GM21737 (cell line): ENCODE measurements at regions not wholly inside any gene's neighbourhood (a gene's known extent, or its start where the extent isn't known, plus 50 kb on each side); places are given as distances from the start of the nearest gene placed in this dataset.

ENCODE experiments used
- ATAC-seq: cut with Tn5 transposase; IDR thresholded peaks from one replicate; pipeline ENCODE4 v1.9.1; 2021; ENCODE audit warnings: mild to moderate bottlenecking, moderate library complexity; ENCODE audit not compliant: unreplicated experiment

DNA sequence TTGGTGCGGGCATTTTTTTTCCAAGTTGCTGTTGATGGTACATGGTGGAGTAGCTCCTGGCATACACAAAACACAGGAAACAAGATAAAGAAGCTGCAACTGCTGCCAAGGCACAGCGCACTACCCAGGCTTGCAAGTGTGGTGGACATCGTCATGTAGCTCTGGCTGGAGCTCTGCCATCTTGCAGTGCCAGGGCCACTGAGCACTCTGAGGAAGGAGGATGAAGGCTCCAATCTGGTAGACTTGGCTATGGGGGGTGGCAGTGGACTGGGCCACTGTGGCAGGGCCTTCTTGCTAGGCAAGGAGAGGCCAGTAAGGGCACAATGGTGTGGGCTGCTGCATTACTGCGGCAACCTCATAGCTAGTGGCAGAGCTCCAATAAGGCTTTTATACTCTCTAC, 263.5 kb downstream of the CENPW start:
- no peak for ATAC-seq

DNA sequence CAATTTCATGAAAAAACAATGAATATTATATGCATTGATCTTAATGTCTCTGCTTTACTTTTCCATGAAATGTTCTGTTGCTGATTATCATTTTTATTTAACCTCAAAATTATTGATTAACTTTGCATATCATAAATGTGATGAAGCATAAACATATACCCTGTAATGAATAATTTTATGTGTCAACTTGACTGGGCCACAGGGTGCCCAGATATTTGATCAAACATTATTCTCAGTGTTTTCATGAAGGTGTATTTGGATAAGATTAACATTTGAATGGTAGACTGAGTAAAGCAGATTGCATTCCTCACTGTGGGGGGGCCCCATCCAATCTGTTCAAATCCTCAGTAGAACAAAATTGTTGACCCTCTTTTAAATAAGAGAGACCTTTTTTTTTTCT, 265.2 kb downstream of the CENPW start:
- ATAC-seq: no peak

DNA sequence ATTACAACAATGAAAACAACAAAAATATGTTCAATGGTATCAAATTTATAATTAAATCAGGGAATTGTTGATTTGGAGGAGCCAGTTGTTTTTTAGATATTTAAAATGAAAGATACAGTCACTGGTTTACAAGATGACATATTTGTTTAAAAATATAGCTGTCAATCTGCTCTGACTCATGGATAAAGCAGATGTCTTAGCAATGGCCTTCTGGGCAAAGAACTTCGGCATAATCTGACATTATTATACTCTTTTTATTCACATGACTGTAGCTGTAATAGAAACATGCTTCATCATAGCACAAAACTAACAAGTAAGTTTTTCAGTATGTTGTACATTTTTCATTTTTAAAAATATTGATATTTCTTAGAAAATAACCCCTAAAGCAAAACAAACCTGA, 267.4 kb downstream of the CENPW start:
- no peak for ATAC-seq

DNA sequence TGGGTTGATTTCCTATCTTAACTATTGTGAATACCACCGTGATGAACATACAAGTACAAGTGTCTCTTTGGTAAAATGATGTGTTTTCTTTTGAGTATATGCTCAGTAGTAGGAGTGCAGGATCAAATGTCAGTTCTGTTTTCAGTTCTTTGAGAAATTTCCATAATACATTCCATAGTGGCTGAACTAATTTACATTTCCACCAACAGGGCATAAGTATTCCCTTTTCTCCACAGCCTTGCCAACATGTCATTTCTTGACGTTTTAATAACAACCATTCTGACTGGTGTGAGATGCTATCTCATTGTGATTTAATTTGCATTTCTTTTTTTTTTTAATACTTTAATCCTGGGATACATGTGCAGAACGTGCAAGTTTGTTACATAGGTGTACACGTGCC, 268.8 kb downstream of the CENPW start:
- ATAC-seq: no peak

DNA sequence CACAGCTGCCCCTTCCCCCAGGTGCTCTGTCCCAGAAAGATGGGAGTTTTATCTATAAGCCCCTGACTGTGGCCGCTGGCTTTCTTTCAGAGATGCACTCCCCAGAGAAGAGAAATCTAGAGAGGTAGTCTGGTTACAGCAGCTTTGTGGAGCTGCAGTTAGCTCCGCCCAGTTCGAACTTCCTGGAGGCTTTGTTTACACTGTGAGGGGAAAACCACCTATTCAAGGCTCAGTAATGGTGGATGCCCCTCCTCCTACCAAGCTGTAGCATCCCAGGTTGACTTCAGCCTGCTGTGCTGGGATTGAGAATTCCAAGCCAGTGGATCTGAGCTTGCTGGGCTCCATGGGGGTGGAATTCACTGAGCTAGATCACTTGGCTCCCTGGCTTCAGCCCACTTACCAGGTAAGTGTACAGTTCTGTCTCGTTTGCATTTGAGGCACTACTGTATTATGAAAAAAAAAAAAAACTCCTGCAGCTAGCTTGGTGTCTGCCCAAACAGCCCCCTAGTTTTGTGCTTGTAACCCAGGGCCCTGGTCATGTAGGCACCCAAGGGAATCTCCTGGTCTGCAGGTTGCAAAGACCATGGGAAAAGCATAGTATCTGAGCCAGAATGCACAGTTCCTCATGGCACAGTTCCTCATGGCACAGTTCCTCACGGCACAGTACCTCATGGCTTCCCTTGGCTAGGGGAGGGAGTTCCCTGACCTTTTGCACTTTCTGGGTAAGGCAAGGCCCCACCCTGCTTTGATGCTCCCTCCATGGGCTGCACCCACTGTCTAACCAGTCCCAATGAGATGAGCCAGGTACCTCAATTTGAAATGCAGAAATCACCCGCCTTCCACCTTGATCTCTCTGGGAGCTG, 275.0 kb downstream of the CENPW start:
- no peak for ATAC-seq

DNA sequence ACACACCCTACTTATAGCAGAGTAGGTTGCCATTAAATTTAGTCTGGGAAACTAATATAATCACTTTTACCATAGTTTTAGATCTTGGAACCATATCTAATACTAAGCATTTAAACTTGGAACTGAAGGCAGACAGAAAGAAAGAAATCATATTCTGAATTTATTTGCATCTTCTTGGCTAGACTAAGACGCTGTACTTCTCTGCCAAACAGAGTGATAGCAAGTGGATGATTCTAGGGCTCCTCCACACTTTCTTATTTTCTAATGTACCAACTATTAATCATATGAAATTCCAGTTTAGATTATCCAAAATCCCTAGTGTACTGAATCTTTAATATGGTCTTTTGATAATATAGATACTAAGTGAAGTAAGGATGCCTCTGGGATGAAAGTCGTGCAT, 277.0 kb downstream of the CENPW start:
- ATAC-seq: no peak

- ATAC-seq: no peak
These were observed 278.9 kb downstream of the CENPW start for GRCh38 chr6:126618639-126619343.

DNA sequence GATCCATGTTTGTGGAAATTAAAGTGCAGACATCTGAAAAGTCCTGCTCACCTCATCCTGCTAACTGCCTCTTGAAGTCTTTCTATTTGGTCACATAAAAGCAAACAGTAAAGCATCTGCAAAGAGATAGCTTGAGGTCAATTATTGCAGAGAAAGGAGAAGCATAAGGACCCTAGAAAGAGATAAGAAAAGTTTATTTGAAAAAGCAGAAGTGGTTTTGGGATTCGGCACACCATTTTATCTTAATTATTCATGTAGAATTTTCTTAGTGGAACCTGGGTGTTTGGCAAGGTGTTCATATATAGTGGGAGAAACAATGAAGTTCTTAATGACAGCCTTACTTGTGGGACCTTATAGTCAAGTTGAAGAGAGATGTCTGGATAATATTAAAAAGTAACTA, 280.8 kb downstream of the CENPW start:
- no peak for ATAC-seq

- no peak for ATAC-seq
These were observed 285.1 kb downstream of the CENPW start for GRCh38 chr6:126625019-126625418.

GRCh38 chr6:126628125-126628524, 288.2 kb downstream of the CENPW start:
- no peak for ATAC-seq

DNA sequence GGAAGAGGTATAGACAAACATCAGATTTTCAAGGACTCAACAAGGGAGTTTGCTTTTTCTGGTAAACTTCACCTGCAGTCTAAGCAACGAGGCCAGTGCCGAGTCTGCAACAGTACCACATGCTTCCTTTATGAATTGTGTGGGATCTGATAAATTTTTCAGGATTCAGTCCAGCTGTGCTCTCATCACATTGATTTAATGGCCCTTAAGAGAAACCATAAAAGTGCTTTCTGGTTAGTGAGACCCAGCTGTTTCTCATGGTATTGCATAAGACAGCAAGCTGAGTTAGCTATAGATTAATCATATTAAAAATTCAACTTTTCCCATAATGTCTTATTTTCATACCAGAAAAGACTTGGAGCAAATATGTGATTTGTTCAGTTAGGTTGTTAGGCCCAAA, 291.4 kb downstream of the CENPW start:
- no peak for ATAC-seq

DNA sequence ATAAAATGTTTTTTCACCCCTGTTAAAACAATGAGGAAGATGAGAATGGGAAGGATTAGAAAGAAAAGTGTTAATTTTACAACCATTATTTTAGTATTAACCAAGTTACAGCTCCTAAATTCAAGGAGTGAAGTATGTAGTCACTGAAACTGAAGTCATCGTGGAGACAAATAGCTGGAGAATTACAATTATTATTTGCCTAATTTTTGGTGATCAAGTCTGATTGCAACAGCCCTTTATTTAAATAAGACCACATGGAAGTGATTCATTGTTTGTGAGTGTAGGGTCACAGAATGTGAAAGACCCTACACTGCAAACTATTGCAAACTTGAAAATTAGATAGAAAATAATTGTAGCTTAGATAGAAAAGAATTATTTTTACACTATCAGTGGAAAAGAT, 292.4 kb downstream of the CENPW start:
- no peak for ATAC-seq

- ATAC-seq: no peak
These were observed 293.5 kb downstream of the CENPW start for GRCh38 chr6:126633373-126633772.

- no peak for ATAC-seq
These were observed 300.4 kb downstream of the CENPW start for GRCh38 chr6:126640356-126640755.

GRCh38 chr6:126640921-126641320, 301.0 kb downstream of the CENPW start:
- no peak for ATAC-seq

- ATAC-seq: no peak
These were observed 301.7 kb downstream of the CENPW start for GRCh38 chr6:126641641-126642040.

GRCh38 chr6:126643352-126643751, 303.4 kb downstream of the CENPW start:
- no peak for ATAC-seq

DNA sequence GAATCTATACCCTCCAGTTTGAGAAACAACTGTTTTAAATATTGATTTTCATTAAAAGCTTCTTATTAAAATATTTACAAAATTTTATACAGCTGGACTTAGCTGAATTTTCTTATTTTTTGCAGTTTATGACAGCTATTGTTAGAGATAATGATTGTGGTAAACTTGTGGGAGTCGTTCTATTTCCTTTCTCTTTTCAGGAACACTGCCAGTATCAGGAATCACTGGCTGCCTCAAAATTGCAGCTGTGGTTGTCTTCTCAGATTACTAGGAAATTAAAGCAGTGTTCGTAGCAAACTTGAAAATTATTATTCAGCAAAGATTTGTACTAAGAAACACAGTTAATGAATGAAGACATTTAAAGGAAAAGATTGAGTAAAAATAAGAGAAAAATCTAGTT, 311.0 kb downstream of the CENPW start:
- no peak for ATAC-seq

GRCh38 chr6:126657561-126658175, 317.8 kb downstream of the CENPW start:
- no peak for ATAC-seq

- ATAC-seq: no peak
These were observed 320.5 kb downstream of the CENPW start for GRCh38 chr6:126660376-126660775.

- ATAC-seq: no peak
These were observed 321.7 kb downstream of the CENPW start for GRCh38 chr6:126661646-126662045.

- no peak for ATAC-seq
These were observed 323.1 kb downstream of the CENPW start for GRCh38 chr6:126662966-126663365.
